GM18517 (cell line): ENCODE measurements at regions not wholly inside any gene's neighbourhood (a gene's known extent, or its start where the extent isn't known, plus 50 kb on each side); places are given as distances from the start of the nearest gene placed in this dataset.

ENCODE experiments used
- ATAC-seq: cut with Tn5 transposase; IDR thresholded peaks from one replicate; pipeline ENCODE4 v1.9.1; 2021; ENCODE audit warnings: mild to moderate bottlenecking, moderate library complexity; ENCODE audit not compliant: unreplicated experiment

GRCh38 chr2:65866148-65866547, 433.7 kb upstream of the SPRED2 start:
- no peak for ATAC-seq

DNA sequence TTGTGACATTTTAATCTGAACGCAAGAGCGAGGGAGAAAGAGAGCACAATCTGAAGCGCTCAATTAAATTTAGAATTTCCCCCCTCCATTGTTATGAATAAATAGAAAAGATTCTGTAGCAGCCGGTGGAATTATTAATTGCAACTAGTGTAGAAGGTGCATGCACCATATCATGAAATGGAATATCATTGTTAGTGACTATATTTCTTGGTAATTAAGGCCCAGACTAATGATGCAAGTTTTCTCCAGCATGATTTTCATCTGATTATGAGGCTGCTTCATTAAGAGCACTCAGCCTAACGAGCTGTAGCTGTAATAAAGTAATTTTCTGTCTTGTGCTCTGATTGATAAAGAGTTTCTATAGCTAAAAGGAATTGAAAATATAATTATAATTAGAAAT, 432.2 kb upstream of the SPRED2 start:
- no peak for ATAC-seq

- ATAC-seq, result no peak
These were observed 431.3 kb upstream of the SPRED2 start for GRCh38 chr2:65863713-65864112.

DNA sequence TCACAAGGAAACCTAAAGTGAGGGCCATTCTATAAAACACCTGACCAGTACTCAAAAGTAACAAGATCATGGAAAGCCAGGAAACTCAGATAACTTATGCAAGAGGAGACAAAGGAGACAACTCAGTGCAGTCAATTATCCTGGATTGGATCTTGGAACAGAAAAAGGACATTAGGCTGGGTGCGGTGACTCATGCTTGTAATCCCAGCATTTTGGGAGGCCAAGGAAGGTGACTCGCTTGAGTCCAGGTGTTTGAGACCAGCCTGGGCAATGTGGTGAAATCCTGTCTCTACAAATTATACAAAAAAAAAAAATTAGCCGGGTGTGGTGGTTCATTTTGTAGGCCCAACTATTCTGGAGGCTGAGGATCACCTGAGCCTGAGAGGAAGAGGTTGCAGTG, 424.5 kb upstream of the SPRED2 start:
- ATAC-seq, result no peak

- ATAC-seq, result no peak
These were observed 424.0 kb upstream of the SPRED2 start for GRCh38 chr2:65856423-65856822.

- ATAC-seq, result no peak
These were observed 418.3 kb upstream of the SPRED2 start for GRCh38 chr2:65850695-65851094.

DNA sequence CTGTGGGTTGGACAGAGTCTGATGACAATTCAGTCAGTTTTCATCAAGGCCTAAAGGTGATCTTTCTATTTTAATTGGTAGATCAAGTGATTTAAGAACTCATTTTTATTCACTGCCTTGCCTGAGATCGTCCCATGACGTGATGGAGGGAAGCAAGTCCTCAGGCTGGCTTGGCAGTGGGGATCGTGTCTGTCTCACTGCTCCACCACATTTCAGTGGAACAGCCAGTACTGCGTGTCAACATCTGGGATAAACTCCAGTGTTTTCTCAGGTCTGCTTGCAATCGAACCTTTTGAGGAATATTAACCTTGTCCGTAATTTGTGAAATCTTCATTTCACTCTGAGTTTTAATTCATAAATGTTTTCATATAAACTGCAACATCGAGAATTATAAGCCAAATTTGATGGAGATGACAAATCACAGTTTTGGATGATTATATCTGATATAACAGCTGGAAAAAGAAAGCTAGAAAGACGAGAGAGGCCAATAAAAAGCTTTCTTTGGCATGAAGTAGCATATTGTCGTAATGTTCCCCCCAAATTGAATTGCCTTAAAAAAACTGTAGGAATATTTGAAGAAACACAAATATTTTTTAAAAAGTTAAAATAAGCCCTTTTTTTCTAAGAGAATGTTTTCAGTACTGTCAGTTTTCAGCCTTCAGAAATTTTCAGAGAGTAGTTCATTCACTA, 414.7 kb upstream of the SPRED2 start:
- ATAC-seq, result no peak

DNA sequence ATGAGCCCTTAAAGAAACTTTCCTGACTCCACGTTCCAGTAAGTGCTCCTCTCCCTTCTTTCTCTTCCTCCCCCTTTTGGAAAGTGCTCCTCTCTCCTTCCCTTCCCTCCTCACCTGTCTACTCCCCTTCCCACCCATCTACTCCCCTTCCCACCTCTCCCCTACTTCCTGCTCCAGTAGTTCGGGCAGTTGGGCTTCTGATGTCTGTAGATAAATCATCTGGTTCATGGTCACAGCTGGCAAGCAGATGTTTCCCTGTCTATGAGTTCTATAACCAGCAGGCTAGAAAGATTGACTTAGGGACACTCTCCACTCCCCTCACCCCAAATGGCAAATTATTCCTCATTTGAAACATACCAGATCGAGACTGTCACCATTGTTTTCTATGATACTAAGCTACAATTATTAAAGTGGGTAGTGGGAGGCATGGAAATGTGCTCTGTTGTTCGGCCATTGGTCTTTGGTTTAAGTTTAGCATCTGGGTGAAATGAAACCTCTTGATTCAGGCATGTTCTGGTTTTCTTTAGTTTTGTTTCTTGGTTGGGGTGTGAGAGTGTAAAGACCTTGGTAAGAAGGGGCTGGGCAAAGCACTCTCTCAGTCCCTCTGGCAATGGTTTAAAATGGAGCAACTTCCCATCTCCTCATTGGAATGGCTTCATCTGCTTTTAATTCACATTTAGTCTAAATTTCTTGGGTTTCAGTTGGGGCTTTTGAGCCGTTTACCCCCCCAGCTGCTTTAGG, 413.2 kb upstream of the SPRED2 start:
- no peak for ATAC-seq

- no peak for ATAC-seq
These were observed 409.7 kb upstream of the SPRED2 start for GRCh38 chr2:65842104-65842503.

- no peak for ATAC-seq
These were observed 403.7 kb upstream of the SPRED2 start for GRCh38 chr2:65835975-65836549.

GRCh38 chr2:65834771-65835475, 402.5 kb upstream of the SPRED2 start:
- no peak for ATAC-seq

GRCh38 chr2:65834062-65834461, 401.7 kb upstream of the SPRED2 start:
- no peak for ATAC-seq

DNA sequence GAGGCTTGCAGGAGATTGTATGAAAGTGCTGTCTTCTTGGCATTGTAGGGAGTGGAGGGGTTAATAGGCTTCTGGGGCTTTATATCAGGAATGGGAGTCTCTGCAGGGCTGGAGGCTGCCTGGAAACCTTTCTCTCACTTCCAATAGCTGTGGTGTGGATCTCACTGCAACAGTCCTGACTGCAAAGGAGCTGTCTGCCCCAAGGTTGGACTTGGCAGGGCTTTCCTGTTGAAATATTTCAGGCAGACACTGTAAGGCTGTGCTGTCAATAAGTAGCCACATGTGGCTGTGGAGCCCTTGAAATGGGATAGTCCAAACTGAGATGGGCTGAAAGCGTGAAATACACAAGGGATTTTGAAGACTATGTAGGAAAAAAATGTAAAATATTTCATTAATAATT, 399.1 kb upstream of the SPRED2 start:
- no peak for ATAC-seq

DNA sequence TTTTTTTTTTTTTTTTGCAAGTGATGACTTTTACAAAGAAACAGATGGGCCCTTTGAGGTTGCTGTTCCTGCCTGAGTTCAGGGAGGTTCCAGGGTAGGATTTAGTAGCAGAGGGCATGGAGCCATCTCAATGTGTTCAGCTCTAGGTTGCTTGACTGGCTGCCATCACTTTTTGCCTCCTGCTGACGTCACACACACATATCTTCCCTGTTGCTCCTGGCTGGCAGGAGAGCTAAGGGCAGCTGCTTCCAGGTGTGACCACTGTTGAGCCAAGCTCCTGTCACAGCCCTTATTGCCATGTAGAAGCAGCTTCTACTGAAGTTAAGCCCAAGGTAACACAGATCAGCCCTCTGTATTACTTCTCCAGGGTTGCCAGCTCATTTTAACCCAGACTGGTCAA, 394.2 kb upstream of the SPRED2 start:
- no peak for ATAC-seq

DNA sequence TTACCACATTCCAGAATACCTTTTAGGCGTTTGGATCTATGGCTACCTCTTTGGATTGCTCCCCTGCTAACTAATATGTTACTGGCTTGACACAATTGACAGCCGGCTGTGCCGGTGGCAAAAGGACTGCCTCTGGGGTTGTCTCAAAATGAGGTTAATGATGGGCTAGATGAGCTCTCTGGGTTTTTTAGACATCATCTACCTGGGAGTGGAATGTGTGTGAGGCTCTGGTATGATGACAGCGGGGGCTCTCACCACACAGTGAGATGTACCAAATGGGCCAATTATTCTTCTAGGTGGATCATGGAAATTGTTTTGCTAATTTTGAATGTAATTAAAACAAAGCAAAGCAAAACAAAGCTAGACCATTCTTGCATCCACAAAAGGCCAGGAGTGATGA, 391.1 kb upstream of the SPRED2 start:
- no peak for ATAC-seq

DNA sequence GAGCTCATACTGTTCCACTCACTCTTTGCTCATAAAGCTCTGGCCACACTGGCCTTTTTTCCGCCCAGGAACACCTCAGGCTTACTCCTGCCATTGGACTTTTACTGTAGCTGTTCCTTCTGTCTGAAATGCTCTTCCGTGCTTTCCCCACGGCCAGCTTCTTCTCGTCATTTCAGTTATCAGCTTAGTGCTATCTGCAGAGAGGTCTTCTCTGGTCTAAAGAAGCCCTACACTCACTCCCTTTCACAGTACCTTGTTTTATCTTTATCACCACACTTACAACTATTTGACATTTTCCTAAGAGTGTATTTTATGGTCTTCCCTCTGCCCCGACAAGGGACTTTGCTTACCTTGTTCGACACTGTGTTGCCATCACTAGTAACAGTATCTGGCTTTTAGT, 388.1 kb upstream of the SPRED2 start:
- no peak for ATAC-seq

DNA sequence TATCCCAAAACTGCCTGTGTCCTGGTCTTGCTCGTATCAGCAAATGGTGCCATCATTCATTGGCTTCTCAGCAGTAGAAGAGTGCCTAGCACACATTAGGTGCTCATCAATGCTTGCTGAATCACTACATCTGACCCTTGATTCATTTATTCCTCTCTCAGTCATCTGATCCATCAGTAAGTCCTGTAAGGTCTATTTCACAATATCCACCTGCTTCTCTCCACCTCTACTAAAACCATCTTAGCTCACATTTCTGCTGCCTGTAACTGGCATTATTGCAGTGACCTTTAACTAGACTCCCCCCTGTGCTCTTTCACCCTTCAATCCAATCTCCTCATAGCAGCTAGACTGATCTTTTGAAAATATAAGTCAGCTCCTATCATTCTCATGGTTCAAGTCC, 387.6 kb upstream of the SPRED2 start:
- ATAC-seq, result no peak

- ATAC-seq, result no peak
These were observed 386.6 kb upstream of the SPRED2 start for GRCh38 chr2:65818873-65819451.

- ATAC-seq, result no peak
These were observed 381.3 kb upstream of the SPRED2 start for GRCh38 chr2:65813631-65814173.

DNA sequence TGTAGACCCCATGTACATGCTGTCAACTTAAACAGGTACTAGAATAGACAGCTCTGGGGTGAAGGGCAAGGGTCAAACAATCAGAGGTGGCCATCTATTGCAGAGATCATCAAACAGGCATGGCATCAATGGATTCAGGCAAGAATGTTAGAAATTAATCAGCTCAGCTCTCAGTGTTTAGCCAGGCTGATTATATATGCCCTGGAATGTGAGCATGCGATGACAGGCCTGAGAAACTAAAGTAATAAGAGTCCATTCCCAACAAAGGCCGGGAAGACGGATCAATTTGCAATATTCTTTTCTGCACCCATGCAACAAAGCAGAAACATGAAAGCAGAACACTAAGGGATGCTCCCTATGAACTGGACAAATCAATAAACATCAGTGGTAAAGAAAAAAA, 380.5 kb upstream of the SPRED2 start:
- ATAC-seq, result no peak

DNA sequence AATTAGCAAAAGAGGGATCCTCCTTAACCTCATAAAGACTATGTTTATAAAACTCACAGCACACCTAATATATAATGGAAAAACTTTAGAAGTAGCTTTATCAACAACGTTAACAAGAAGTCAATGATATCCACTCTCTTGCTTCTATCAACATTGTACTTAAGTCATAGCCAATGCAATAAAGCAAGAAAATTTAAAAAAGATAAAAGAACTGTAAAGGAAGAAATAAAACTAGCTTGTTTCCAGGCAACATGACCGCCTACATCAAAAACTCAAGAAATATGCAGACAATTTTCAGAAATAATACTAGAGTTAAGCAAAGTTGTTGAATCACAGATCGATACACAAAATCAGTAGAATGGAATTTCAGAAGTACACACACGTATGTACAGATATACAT, 375.5 kb upstream of the SPRED2 start:
- no peak for ATAC-seq
